ENCODE measurements at regions not wholly inside any gene's neighbourhood (a gene's known extent, or its start where the extent isn't known, plus 50 kb on each side); places are given as distances from the start of the nearest gene placed in this dataset.

- CTCF ChIA-PET = no interaction called here
- H3K4me3 ChIP-seq (ENCODE audit: low read depth, low read length) = no peak overlapping the region
- TF ChIP-seq MEIS1 (CRISPR knock-in tag; IDR thresholded peaks at IDR 0.05; ENCODE audit: borderline replicate concordance) = no peak
- no peak for TF ChIP-seq ZNF830 (tag by site-specific recombination; IDR thresholded peaks at IDR 0.05; ENCODE audit: low read depth)
- POLR2A ChIA-PET = no interaction called here
- no peaks in the 10 kb centered on the region for H3K36me3 ChIP-seq (ENCODE audit: control insufficient read depth in 2 of 2, insufficient read depth in 1 of 2, low read length in 2 of 2)
- H3K27ac ChIP-seq (ENCODE audit: extremely low read depth, low read depth, low read length) = no peak overlapping the region
- no peaks in the 10 kb centered on the region for H3K9me3 ChIP-seq (ENCODE audit: control insufficient read depth, insufficient read depth, low read depth, low read length)
- H3K4me1 ChIP-seq (ENCODE audit: control insufficient read depth, insufficient read depth, low read length) = no peaks in the 10 kb centered on the region
Observed at GRCh38 chr1:163596541-163597258, 274.9 kb downstream of the NUF2 start.

- H3K4me3 ChIP-seq (ENCODE audit: low read depth, low read length) = no peak overlapping the region
- POLR2A ChIA-PET = no interaction called here
- H3K9me3 ChIP-seq (ENCODE audit: control insufficient read depth, insufficient read depth, low read depth, low read length) = no peaks in the 10 kb centered on the region
- H3K4me1 ChIP-seq (ENCODE audit: control insufficient read depth, insufficient read depth, low read length) = no peaks in the 10 kb centered on the region
- CTCF ChIA-PET = no interaction called here
- no peaks in the 10 kb centered on the region for H3K36me3 ChIP-seq (ENCODE audit: control insufficient read depth in 2 of 2, insufficient read depth in 1 of 2, low read length in 2 of 2)
- TF ChIP-seq ZNF433 (tag by site-specific recombination; IDR thresholded peaks at IDR 0.05; ENCODE audit: low read depth) (no peak), ZNF449 (tag by site-specific recombination; IDR thresholded peaks at IDR 0.05) (no peak), ZNF175 (tag by site-specific recombination; IDR thresholded peaks at IDR 0.05) (no peak), ZNF324 (tag by site-specific recombination; IDR thresholded peaks at IDR 0.05) (no peak), GLIS1 (tag by site-specific recombination; IDR thresholded peaks at IDR 0.05) (no peak), ZNF19 (tag by site-specific recombination; IDR thresholded peaks at IDR 0.05; ENCODE audit: low read depth) (no peak), IKZF3 (tag by site-specific recombination; IDR thresholded peaks at IDR 0.05) (no peak), ZSCAN16 (tag by site-specific recombination; IDR thresholded peaks at IDR 0.05) (no peak), ZNF37A (tag by site-specific recombination; IDR thresholded peaks at IDR 0.05) (no peak), YY1 (tag by site-specific recombination; IDR thresholded peaks at IDR 0.05) (no peak), TRIM28 (IDR thresholded peaks at IDR 0.05; ENCODE audit: borderline replicate concordance, low read length) (no peak), ZNF366 (tag by site-specific recombination; conservative IDR thresholded peaks at IDR 0.05) (no peak), ZNF292 (tag by site-specific recombination; IDR thresholded peaks at IDR 0.05; ENCODE audit: borderline replicate concordance, low read depth) (no peak), KLF10 (tag by site-specific recombination; IDR thresholded peaks at IDR 0.05) (no peak), ZFP69B (tag by site-specific recombination; IDR thresholded peaks at IDR 0.05) (no peak), ZBTB49 (tag by site-specific recombination; IDR thresholded peaks at IDR 0.05; ENCODE audit: low read depth) (no peak), OSR2 (tag by site-specific recombination; IDR thresholded peaks at IDR 0.05) (no peak), SP7 (tag by site-specific recombination; IDR thresholded peaks at IDR 0.05) (no peak), REST (tag by site-specific recombination; IDR thresholded peaks at IDR 0.05) (no peak)
- TF ChIP-seq, protein P1, sequence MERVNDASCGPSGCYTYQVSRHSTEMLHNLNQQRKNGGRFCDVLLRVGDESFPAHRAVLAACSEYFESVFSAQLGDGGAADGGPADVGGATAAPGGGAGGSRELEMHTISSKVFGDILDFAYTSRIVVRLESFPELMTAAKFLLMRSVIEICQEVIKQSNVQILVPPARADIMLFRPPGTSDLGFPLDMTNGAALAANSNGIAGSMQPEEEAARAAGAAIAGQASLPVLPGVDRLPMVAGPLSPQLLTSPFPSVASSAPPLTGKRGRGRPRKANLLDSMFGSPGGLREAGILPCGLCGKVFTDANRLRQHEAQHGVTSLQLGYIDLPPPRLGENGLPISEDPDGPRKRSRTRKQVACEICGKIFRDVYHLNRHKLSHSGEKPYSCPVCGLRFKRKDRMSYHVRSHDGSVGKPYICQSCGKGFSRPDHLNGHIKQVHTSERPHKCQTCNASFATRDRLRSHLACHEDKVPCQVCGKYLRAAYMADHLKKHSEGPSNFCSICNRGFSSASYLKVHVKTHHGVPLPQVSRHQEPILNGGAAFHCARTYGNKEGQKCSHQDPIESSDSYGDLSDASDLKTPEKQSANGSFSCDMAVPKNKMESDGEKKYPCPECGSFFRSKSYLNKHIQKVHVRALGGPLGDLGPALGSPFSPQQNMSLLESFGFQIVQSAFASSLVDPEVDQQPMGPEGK (tag by site-specific recombination; IDR thresholded peaks at IDR 0.05) = no peak
- no peak overlapping the region for H3K27ac ChIP-seq (ENCODE audit: extremely low read depth, low read depth, low read length)
Observed at GRCh38 chr1:163604321-163604720, 282.6 kb downstream of the NUF2 start.

All from HEK293 (cell line).